Choroid plexus epithelial cell (primary cell): ENCODE measurements at regions not wholly inside any gene's neighbourhood (a gene's known extent, or its start where the extent isn't known, plus 50 kb on each side); places are given as distances from the start of the nearest gene placed in this dataset.

Experiments
- DNase-seq: peaks from one replicate; pipeline ENCODE4 v3.0.0-alpha.2; 2010; ENCODE audit warnings: low read depth
- H3K4me3 ChIP-seq: 2 replicates; pipeline ENCODE4 v1.5.1; 2011; ENCODE audit warnings: low read depth, mild to moderate bottlenecking, control low read depth, low read length, moderate library complexity
- CTCF ChIP-seq: conservative IDR thresholded peaks from 2 replicates; pipeline ENCODE4 v1.5.1; 2011; ENCODE audit warnings: low read depth, mild to moderate bottlenecking, control low read depth, inconsistent platforms, low read length, moderate library complexity

GRCh38 chr12:111216387-111217159 is 152.3 kb downstream of the PHETA1 start:
- no peak for TF ChIP-seq CTCF
- no peak overlapping the region for H3K4me3 ChIP-seq
- no peak for DNase-seq

GRCh38 chr12:111215881-111216280 is 153.0 kb downstream of the PHETA1 start:
- no peak for TF ChIP-seq CTCF

GRCh38 chr12:111214401-111214800 is 154.5 kb downstream of the PHETA1 start:
- TF ChIP-seq CTCF: no peak
- no peak overlapping the region for H3K4me3 ChIP-seq
- no peak for DNase-seq

More at GRCh38 chr12:111215881-111216280, 153.0 kb downstream of the PHETA1 start:
- no peak for DNase-seq
- H3K4me3 ChIP-seq: no peak overlapping the region

GRCh38 chr12:111213561-111213960 is 155.3 kb downstream of the PHETA1 start:
- no peak for DNase-seq
- TF ChIP-seq CTCF: no peak
- H3K4me3 ChIP-seq: no peak overlapping the region

- H3K4me3 ChIP-seq: no peak overlapping the region
- no peak for TF ChIP-seq CTCF
- no peak for DNase-seq
Measured at GRCh38 chr12:111212814-111213456, 156.0 kb downstream of the PHETA1 start.

- no peak overlapping the region for H3K4me3 ChIP-seq
- TF ChIP-seq CTCF: no peak
- peak; percentile 5 for DNase-seq
Measured at GRCh38 chr12:111211910-111212757, 156.8 kb downstream of the PHETA1 start.
